SK-N-MC (cell line): ENCODE measurements at regions not wholly inside any gene's neighbourhood (a gene's known extent, or its start where the extent isn't known, plus 50 kb on each side); places are given as distances from the start of the nearest gene placed in this dataset.

Experiments used
- EZH2 ChIP-seq: fragments of 200-600 bp; sonication (generic); IDR thresholded peaks from one replicate; pipeline ENCODE4 v1.6.1; 2017; ENCODE audit warnings: antibody characterized with exemption
- FOXP2 ChIP-seq: optimal IDR thresholded peaks from 2 replicates; pipeline ENCODE3; 2011; ENCODE audit warnings: mild to moderate bottlenecking, moderate library complexity; ENCODE audit not compliant: insufficient read depth; ENCODE audit errors: extremely low read length, control extremely low read depth
- POLR2AphosphoS5 ChIP-seq: IDR thresholded peaks from 2 replicates; pipeline ENCODE4 v1.6.1; 2012; ENCODE audit warnings: mild to moderate bottlenecking, low read depth, low read length, borderline replicate concordance

GRCh38 chr1:98555814-98556213 lies 105.7 kb upstream of the SNX7 start:
- TF ChIP-seq EZH2 (no peak), POLR2AphosphoS5 (no peak), FOXP2 (no peak)
